ENCODE measurements at regions not wholly inside any gene's neighbourhood (a gene's known extent, or its start where the extent isn't known, plus 50 kb on each side); places are given as distances from the start of the nearest gene placed in this dataset.

DNA sequence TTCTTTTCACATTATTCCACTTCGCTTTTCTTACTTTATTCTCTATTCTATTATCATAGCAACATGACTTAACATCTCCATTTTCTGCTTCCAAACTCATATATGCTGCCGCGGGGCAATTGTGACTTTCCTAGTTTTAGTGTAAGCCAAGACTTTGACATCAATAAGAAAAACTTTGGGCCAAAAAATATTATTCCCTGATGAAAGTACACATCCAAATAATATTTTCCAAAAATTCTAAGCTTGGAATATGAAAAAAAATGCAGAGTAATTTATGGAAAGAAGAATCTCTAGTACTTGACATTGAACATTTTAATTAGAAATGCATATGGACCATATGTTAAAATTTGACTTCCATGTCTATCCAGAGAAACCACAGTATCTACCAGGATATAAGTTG is 995.1 kb upstream of the INTU start:
- TF ChIP-seq, protein P1, sequence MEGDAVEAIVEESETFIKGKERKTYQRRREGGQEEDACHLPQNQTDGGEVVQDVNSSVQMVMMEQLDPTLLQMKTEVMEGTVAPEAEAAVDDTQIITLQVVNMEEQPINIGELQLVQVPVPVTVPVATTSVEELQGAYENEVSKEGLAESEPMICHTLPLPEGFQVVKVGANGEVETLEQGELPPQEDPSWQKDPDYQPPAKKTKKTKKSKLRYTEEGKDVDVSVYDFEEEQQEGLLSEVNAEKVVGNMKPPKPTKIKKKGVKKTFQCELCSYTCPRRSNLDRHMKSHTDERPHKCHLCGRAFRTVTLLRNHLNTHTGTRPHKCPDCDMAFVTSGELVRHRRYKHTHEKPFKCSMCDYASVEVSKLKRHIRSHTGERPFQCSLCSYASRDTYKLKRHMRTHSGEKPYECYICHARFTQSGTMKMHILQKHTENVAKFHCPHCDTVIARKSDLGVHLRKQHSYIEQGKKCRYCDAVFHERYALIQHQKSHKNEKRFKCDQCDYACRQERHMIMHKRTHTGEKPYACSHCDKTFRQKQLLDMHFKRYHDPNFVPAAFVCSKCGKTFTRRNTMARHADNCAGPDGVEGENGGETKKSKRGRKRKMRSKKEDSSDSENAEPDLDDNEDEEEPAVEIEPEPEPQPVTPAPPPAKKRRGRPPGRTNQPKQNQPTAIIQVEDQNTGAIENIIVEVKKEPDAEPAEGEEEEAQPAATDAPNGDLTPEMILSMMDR (IDR thresholded peaks at IDR 0.05; ENCODE audit: low read depth, low read length, poor library complexity, severe bottlenecking), result no peak
- TF ChIP-seq EZH2phosphoT487 (IDR thresholded peaks at IDR 0.05; ENCODE audit: borderline replicate concordance, low read length), result no peak
